Spleen (tissue), 7 donors: ENCODE measurements at regions not wholly inside any gene's neighbourhood (a gene's known extent, or its start where the extent isn't known, plus 50 kb on each side); places are given as distances from the start of the nearest gene placed in this dataset.

Experiments
- CTCF ChIP-seq, 11 experiments: fragments of 200-600 bp in 7 of 11; fragments of 450-650 bp in 4 of 11; sonication (generic) in 4 of 11; IDR thresholded peaks in 8 of 11; conservative IDR thresholded peaks in 3 of 11; 1 replicate in 7 of 11; 2 replicates in 4 of 11; pipeline versions ENCODE4 v1.4.0 to v1.8.0; 2016 to 2021; ENCODE audit warnings: antibody characterized with exemption in 11 of 11, inconsistent platforms in 4 of 11, mild to moderate bottlenecking in 1 of 11
- POLR2AphosphoS5 ChIP-seq, 3 donors: sonication (generic); formaldehyde crosslinking; IDR thresholded peaks; one replicate each; pipeline ENCODE4 v1.5.1; 2017; ENCODE audit warnings: antibody characterized with exemption in 3 of 3
- donor health status: DM: no; HTN: no; CAD: no; lungs with moderate emphysema.
- donor health status: DM: no; HTN: no; CAD: no.
- donor health status: DM: no; HTN: no; CAD: no.

- no peak for TF ChIP-seq CTCF (IDR thresholded peaks at IDR 0.05 in 8 of 11, conservative IDR thresholded peaks at IDR 0.05 in 3 of 11)
- TF ChIP-seq POLR2AphosphoS5 (IDR thresholded peaks at IDR 0.05): no peak
Observed at GRCh38 chr18:67608615-67609273, 92.2 kb upstream of the DSEL start.
